IMR-90 (cell line): ENCODE measurements at regions not wholly inside any gene's neighbourhood (a gene's known extent, or its start where the extent isn't known, plus 50 kb on each side); places are given as distances from the start of the nearest gene placed in this dataset.

ENCODE experiments used
- ATAC-seq: fragments of 200-7000 bp; cut with Tn5 transposase; 2 replicates; pipeline ENCODE4 v1.9.1; 2020; ENCODE audit warnings: low read depth, mild to moderate bottlenecking, moderate library complexity
- BruUV-seq: library from RNA; stranded (reverse); fragments of 400-500 nt; replicated peaks from 2 replicates; lab custom pipeline; 2021; lab: Mats Ljungman, UMichigan
- CTCF ChIA-PET: fragments of 300-600 bp; formaldehyde crosslinking; extraction: SDS; loops from one replicate; lab custom pipeline; 2021; ENCODE audit warnings: antibody characterized with exemption; lab: Yijun Ruan, JAX
- POLR2A ChIA-PET: fragments of 300-600 bp; sonication (Branson Sonifier 250); formaldehyde crosslinking; loops from one replicate; lab custom pipeline; 2022; ENCODE audit warnings: antibody characterized with exemption; ENCODE audit not compliant: unreplicated experiment; lab: Charles Lee
- DNase-seq: peaks from one replicate; pipeline ENCODE4 v3.0.0; 2013
- H2AFZ ChIP-seq: replicated peaks from 2 replicates; pipeline ENCODE3; 2013; ENCODE audit warnings: low read length, mild to moderate bottlenecking; ENCODE audit not compliant: poor library complexity
- H2AK5ac ChIP-seq: 2 replicates; pipeline ENCODE4 v1.6.1; 2013; ENCODE audit warnings: low read depth, low read length, inconsistent platforms
- H2AK9ac ChIP-seq: replicated peaks from 2 replicates; pipeline ENCODE3; 2013; ENCODE audit warnings: mild to moderate bottlenecking, low read depth, low read length, moderate library complexity; ENCODE audit not compliant: poor library complexity
- H2BK120ac ChIP-seq: 2 replicates; pipeline ENCODE4 v1.6.1; 2013; ENCODE audit warnings: low read depth, low read length, inconsistent platforms
- H2BK15ac ChIP-seq: 3 replicates; pipeline ENCODE4 v1.6.1; 2013; ENCODE audit warnings: low read depth, low read length, inconsistent platforms
- H2BK20ac ChIP-seq: 2 replicates; pipeline ENCODE4 v1.6.1; 2013; ENCODE audit warnings: low read depth, mild to moderate bottlenecking, inconsistent platforms, low read length, moderate library complexity
- H2BK5ac ChIP-seq: 2 replicates; pipeline ENCODE4 v1.6.1; 2013; ENCODE audit warnings: mild to moderate bottlenecking, low read depth, low read length, inconsistent platforms; ENCODE audit not compliant: poor library complexity, severe bottlenecking
- H3K14ac ChIP-seq: replicated peaks from 2 replicates; pipeline ENCODE4 v1.6.1; 2013; ENCODE audit warnings: low read depth, low read length, inconsistent platforms
- H3K18ac ChIP-seq: 2 replicates; pipeline ENCODE4 v1.6.1; 2013; ENCODE audit warnings: low read depth, low read length, control low read depth
- H3K23ac ChIP-seq: 2 replicates; pipeline ENCODE4 v1.6.1; 2013; ENCODE audit warnings: low read depth, low read length, inconsistent platforms
- H3K27ac ChIP-seq: 2 replicates; pipeline ENCODE4 v1.5.1; 2013; ENCODE audit warnings: mild to moderate bottlenecking, control low read depth, low read length; ENCODE audit not compliant: insufficient read depth
- H3K27me3 ChIP-seq: 2 replicates; pipeline ENCODE4 v1.6.1; 2013; ENCODE audit warnings: low read length; ENCODE audit not compliant: control insufficient read depth, insufficient read depth
- H3K36me3 ChIP-seq: 2 replicates; pipeline ENCODE4 v1.6.1; 2013; ENCODE audit warnings: low read length, mixed read lengths; ENCODE audit not compliant: control insufficient read depth, insufficient read depth
- H3K4ac ChIP-seq: 2 replicates; pipeline ENCODE4 v1.6.1; 2013; ENCODE audit warnings: low read depth, low read length, inconsistent platforms
- H3K4me1 ChIP-seq: 2 replicates; pipeline ENCODE4 v1.6.1; 2013; ENCODE audit warnings: low read length, mixed read lengths; ENCODE audit not compliant: control insufficient read depth, insufficient read depth
- H3K4me2 ChIP-seq: 2 replicates; pipeline ENCODE4 v1.6.1; 2013; ENCODE audit warnings: low read depth, mild to moderate bottlenecking, control low read depth, low read length, moderate library complexity
- H3K4me3 ChIP-seq: 2 replicates; pipeline ENCODE4 v1.5.1; 2013; ENCODE audit warnings: low read depth, mild to moderate bottlenecking, control low read depth, low read length, moderate library complexity; ENCODE audit not compliant: insufficient read depth
- H3K56ac ChIP-seq: 2 replicates; pipeline ENCODE4 v1.6.1; 2013; ENCODE audit warnings: low read length, inconsistent platforms; ENCODE audit not compliant: insufficient read depth; ENCODE audit errors: extremely low read depth
- H3K79me1 ChIP-seq, 2 experiments: 2 replicates each; pipeline ENCODE4 v1.6.1; 2013; ENCODE audit warnings: low read length in 2 of 2, inconsistent platforms in 1 of 2, low read depth in 1 of 2
- H3K9ac ChIP-seq: 2 replicates; pipeline ENCODE4 v1.6.1; 2013; ENCODE audit warnings: low read depth, low read length, control low read depth
- H3K9me1 ChIP-seq: 2 replicates; pipeline ENCODE4 v1.6.1; 2013; ENCODE audit warnings: low read length, inconsistent platforms; ENCODE audit not compliant: insufficient read depth
- H3K9me3 ChIP-seq: 2 replicates; pipeline ENCODE4 v1.6.1; 2013; ENCODE audit warnings: low read length; ENCODE audit not compliant: control insufficient read depth, insufficient read depth
- H4K20me1 ChIP-seq: 2 replicates; pipeline ENCODE4 v1.6.1; 2013; ENCODE audit warnings: low read length, inconsistent platforms; ENCODE audit not compliant: insufficient read depth
- H4K5ac ChIP-seq: 2 replicates; pipeline ENCODE4 v1.6.1; 2013; ENCODE audit warnings: mild to moderate bottlenecking, low read depth, low read length, control low read depth
- H4K8ac ChIP-seq, 2 experiments: 2 replicates each; pipeline ENCODE4 v1.6.1; 2013; ENCODE audit warnings: low read depth in 2 of 2, low read length in 2 of 2, control low read depth in 1 of 2, inconsistent platforms in 1 of 2
- H4K91ac ChIP-seq: 2 replicates; pipeline ENCODE4 v1.6.1; 2013; ENCODE audit warnings: low read depth, low read length, inconsistent platforms; ENCODE audit not compliant: insufficient read depth
- BHLHE40 ChIP-seq: fragments of 150-350 bp; IDR thresholded peaks from 2 replicates; pipeline ENCODE4 v1.6.1; 2016; ENCODE audit warnings: mild to moderate bottlenecking, low read depth, low read length
- CEBPB ChIP-seq: IDR thresholded peaks from 2 replicates; pipeline ENCODE4 v1.6.1; 2012; ENCODE audit warnings: low read depth, low read length, improper control_type of control experiment
- CHD1 ChIP-seq: IDR thresholded peaks from 2 replicates; pipeline ENCODE4 v1.6.1; 2012; ENCODE audit warnings: low read depth, low read length, improper control_type of control experiment
- FOS ChIP-seq: fragments of 150-350 bp; IDR thresholded peaks from 2 replicates; pipeline ENCODE4 v1.6.1; 2016; ENCODE audit warnings: low read depth, low read length
- MAFK ChIP-seq: IDR thresholded peaks from 2 replicates; pipeline ENCODE4 v1.6.1; 2012; ENCODE audit warnings: low read depth, low read length, improper control_type of control experiment
- MAZ ChIP-seq: IDR thresholded peaks from 2 replicates; pipeline ENCODE4 v1.6.1; 2012; ENCODE audit warnings: low read depth, mild to moderate bottlenecking, low read length, improper control_type of control experiment, moderate library complexity, borderline replicate concordance
- NFE2L2 ChIP-seq: fragments of 150-350 bp; IDR thresholded peaks from 2 replicates; pipeline ENCODE4 v1.6.1; 2016; ENCODE audit warnings: low read depth, mild to moderate bottlenecking, low read length
- RAD21 ChIP-seq: IDR thresholded peaks from 2 replicates; pipeline ENCODE4 v1.6.1; 2012; ENCODE audit warnings: low read length, improper control_type of control experiment
- RCOR1 ChIP-seq: IDR thresholded peaks from 2 replicates; pipeline ENCODE4 v1.6.1; 2012; ENCODE audit warnings: mild to moderate bottlenecking, low read length, improper control_type of control experiment; ENCODE audit not compliant: insufficient replicate concordance
- RFX5 ChIP-seq: IDR thresholded peaks from 2 replicates; pipeline ENCODE4 v1.8.0; 2012; ENCODE audit warnings: low read depth, mild to moderate bottlenecking, low read length, moderate library complexity
- SMC3 ChIP-seq: fragments of 150-350 bp; IDR thresholded peaks from 2 replicates; pipeline ENCODE4 v1.6.1; 2016; ENCODE audit warnings: low read depth, mild to moderate bottlenecking, antibody characterized with exemption, low read length, moderate library complexity
- WGBS, 2 experiments: methylation state at CpG; one replicate each; pipeline versions ENCODE4 v1.1.5 to v1.1.7; 2013; ENCODE audit warnings: missing lambda C conversion rate in 2 of 2; ENCODE audit not compliant: insufficient read length in 1 of 2; ENCODE audit errors: extremely low coverage in 2 of 2; 5-methylcytosine and 5-hydroxymethylcytosine counted together
- dilution Hi-C: fragments of 300-500 bp; cut with HindIII; formaldehyde crosslinking; loops from one replicate; pipeline ENCODE4 v1.14.3; 2018; ENCODE audit warnings: low sequenced_read_pairs; ENCODE audit not compliant: unreplicated experiment
- in situ Hi-C: fragments of 300-500 bp; cut with MboI; formaldehyde crosslinking; loops from 3 replicates; pipeline ENCODE4 v1.14.3; 2019; ENCODE audit warnings: low sequenced_read_pairs, inconsistent platforms, mixed read lengths
- intact Hi-C: fragments of 100-400 bp; cut with micrococcal nuclease; formaldehyde crosslinking; loops from 2 replicates; pipeline ENCODE4 v1.10.0; 2022
- TF ChIP-seq, protein P1 (sequence below): fragments of 150-350 bp; IDR thresholded peaks from 2 replicates; pipeline ENCODE4 v1.6.1; 2016; ENCODE audit warnings: low read depth, mild to moderate bottlenecking, low read length, moderate library complexity, borderline replicate concordance
- TF ChIP-seq, protein P2 (sequence below): fragments of 150-350 bp; IDR thresholded peaks from 2 replicates; pipeline ENCODE4 v1.6.1; 2017; ENCODE audit warnings: mild to moderate bottlenecking, antibody characterized with exemption, low read length, low read depth

DNA sequence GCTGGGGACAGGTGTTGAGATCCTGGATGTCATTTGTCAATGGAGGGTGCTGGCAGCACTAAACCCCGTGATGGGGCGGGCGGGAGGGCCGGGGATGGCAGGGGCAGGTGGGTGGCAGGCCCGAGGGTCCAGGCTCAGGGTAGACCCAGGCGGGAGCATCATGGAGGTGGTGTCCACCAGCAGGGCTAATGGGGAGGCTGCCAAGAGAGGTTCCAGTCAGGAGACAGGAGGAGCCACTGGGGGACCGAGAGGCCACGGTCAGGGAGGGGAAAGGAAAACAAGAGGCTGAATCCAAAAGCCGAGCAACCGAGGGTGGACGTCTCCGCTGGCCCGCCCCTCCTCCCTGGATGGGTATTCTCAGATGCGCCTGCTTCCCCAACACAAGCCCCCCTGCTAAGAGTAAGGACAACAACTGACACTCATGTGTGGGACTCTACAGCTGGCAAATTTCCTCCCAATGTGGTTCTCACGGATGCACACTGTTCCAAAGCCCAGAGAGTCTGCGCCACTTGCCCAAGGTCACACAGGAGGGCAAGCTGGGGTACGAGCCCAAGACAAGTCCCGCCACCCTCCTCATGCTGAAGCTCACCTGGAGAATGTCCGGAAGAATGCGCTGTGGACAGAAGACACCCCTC is 132.0 kb downstream of the CPZ start:
- no peak overlapping the region for H3K4ac ChIP-seq
- no peak overlapping the region for H2BK20ac ChIP-seq
- no peak overlapping the region for H2AFZ ChIP-seq
- no peak for TF ChIP-seq RAD21
- TF ChIP-seq, protein P1, sequence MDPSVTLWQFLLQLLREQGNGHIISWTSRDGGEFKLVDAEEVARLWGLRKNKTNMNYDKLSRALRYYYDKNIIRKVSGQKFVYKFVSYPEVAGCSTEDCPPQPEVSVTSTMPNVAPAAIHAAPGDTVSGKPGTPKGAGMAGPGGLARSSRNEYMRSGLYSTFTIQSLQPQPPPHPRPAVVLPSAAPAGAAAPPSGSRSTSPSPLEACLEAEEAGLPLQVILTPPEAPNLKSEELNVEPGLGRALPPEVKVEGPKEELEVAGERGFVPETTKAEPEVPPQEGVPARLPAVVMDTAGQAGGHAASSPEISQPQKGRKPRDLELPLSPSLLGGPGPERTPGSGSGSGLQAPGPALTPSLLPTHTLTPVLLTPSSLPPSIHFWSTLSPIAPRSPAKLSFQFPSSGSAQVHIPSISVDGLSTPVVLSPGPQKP, result no peak
- no peak for TF ChIP-seq NFE2L2
- TF ChIP-seq RFX5, result no peak
- TF ChIP-seq RCOR1, result no peak
- TF ChIP-seq CHD1, result no peak
- TF ChIP-seq FOS, result no peak
- no peak for TF ChIP-seq BHLHE40
- no peak for TF ChIP-seq MAZ
- no peak for TF ChIP-seq MAFK
- TF ChIP-seq CEBPB, result no peak
- no peak for TF ChIP-seq SMC3
- TF ChIP-seq, protein P2, sequence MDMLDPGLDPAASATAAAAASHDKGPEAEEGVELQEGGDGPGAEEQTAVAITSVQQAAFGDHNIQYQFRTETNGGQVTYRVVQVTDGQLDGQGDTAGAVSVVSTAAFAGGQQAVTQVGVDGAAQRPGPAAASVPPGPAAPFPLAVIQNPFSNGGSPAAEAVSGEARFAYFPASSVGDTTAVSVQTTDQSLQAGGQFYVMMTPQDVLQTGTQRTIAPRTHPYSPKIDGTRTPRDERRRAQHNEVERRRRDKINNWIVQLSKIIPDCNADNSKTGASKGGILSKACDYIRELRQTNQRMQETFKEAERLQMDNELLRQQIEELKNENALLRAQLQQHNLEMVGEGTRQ, result no peak
- H3K56ac ChIP-seq, result no peak overlapping the region
- no peak overlapping the region for H3K14ac ChIP-seq
- no peaks in the 10 kb centered on the region for H3K9me3 ChIP-seq
- 36% methylated on average over 11 of the region's 20 CpGs; no CpG with 5 or more reads in 1 of the 2 experiments for WGBS, 2 experiments
- no peaks in the 10 kb centered on the region for H4K20me1 ChIP-seq
- no peak overlapping the region for H3K4me3 ChIP-seq
- no peak overlapping the region for H2AK9ac ChIP-seq
- no peak overlapping the region for H4K8ac ChIP-seq
- dilution Hi-C loops (no loop called here), intact Hi-C loops (no loop called here), in situ Hi-C loops (no loop called here)
- H3K27me3 ChIP-seq, result peaks cover 2% of the 10 kb centered on the region; the same call in 1 of the 2 replicates
- no peak overlapping the region for H3K18ac ChIP-seq
- H2BK120ac ChIP-seq, result no peak overlapping the region
- H3K4me2 ChIP-seq, result no peak overlapping the region
- no peak for ATAC-seq
- CTCF ChIA-PET, result no interaction called here
- H2AK5ac ChIP-seq, result no peak overlapping the region
- no TSS peak for BruUV-seq
- H3K9me1 ChIP-seq, result no peaks in the 10 kb centered on the region
- no peak overlapping the region for H4K91ac ChIP-seq
- no peak overlapping the region for H3K23ac ChIP-seq
- DNase-seq, result no peak
- POLR2A ChIA-PET, result no interaction called here
- no peak overlapping the region for H3K27ac ChIP-seq
- H3K79me1 ChIP-seq, result no peaks in the 10 kb centered on the region
- no peaks in the 10 kb centered on the region for H3K36me3 ChIP-seq
- no peak overlapping the region for H2BK5ac ChIP-seq
- H3K9ac ChIP-seq, result no peak overlapping the region
- no peak overlapping the region for H2BK15ac ChIP-seq
- no peak overlapping the region for H4K5ac ChIP-seq
- H3K4me1 ChIP-seq, result no peaks in the 10 kb centered on the region
